Natural killer cell (primary cell): ENCODE measurements at regions not wholly inside any gene's neighbourhood (a gene's known extent, or its start where the extent isn't known, plus 50 kb on each side); places are given as distances from the start of the nearest gene placed in this dataset.

Source experiments
- ATAC-seq, 3 donors: fragments of 150-1000 bp in 2 of 3; fragments of 200-7000 bp in 1 of 3; cut with Tn5 transposase; 1 replicate in 1 of 3; 2 replicates in 2 of 3; pipeline ENCODE4 v1.10.0; 2021; ENCODE audit warnings: mild to moderate bottlenecking in 2 of 3, moderate library complexity in 2 of 3
- DNase-seq, 2 donors: peaks; one replicate each; pipeline versions ENCODE4 v3.0.0 to v3.0.0-alpha.2; 2013 to 2021; ENCODE audit warnings: mixed read lengths in 1 of 2
- H3K27ac ChIP-seq: one replicate; pipeline ENCODE4 v1.5.1; 2013; ENCODE audit warnings: mild to moderate bottlenecking, low read length
- H3K27me3 ChIP-seq: one replicate; pipeline ENCODE4 v1.6.1; 2013; ENCODE audit warnings: low read length; ENCODE audit not compliant: control insufficient read depth, insufficient read depth
- H3K36me3 ChIP-seq: one replicate; pipeline ENCODE4 v1.6.1; 2013; ENCODE audit warnings: low read length; ENCODE audit not compliant: control insufficient read depth, insufficient read depth
- H3K4me1 ChIP-seq: one replicate; pipeline ENCODE4 v1.6.1; 2013; ENCODE audit warnings: low read length; ENCODE audit not compliant: control insufficient read depth, insufficient read depth
- H3K4me3 ChIP-seq: one replicate; pipeline ENCODE4 v1.5.1; 2013; ENCODE audit warnings: low read length
- H3K9me3 ChIP-seq: one replicate; pipeline ENCODE4 v1.6.1; 2013; ENCODE audit warnings: low read length; ENCODE audit not compliant: control insufficient read depth, insufficient read depth
- H3K27ac Mint-ChIP-seq, 2 donors: one replicate each; pipeline ENCODE4 v1.8.0; 2022; ENCODE audit warnings: mild to moderate bottlenecking in 2 of 2, mixed read lengths in 2 of 2, moderate library complexity in 1 of 2
- H3K27me3 Mint-ChIP-seq, 2 donors: one replicate each; pipeline ENCODE4 v1.8.0; 2022; ENCODE audit warnings: low read depth in 2 of 2, mixed read lengths in 2 of 2
- H3K36me3 Mint-ChIP-seq: one replicate; pipeline ENCODE4 v1.8.0; 2022; ENCODE audit warnings: mixed read lengths
- H3K4me1 Mint-ChIP-seq, 2 donors: one replicate each; pipeline ENCODE4 v1.8.0; 2022; ENCODE audit warnings: mixed read lengths in 2 of 2
- H3K4me3 Mint-ChIP-seq: one replicate; pipeline ENCODE4 v1.8.0; 2022; ENCODE audit warnings: mild to moderate bottlenecking, moderate library complexity, mixed read lengths
- H3K9me3 Mint-ChIP-seq, 2 donors: one replicate each; pipeline ENCODE4 v1.8.0; 2022; ENCODE audit warnings: mixed read lengths in 2 of 2
- CTCF ChIP-seq: fragments of 200-600 bp; IDR thresholded peaks from one replicate; pipeline ENCODE4 v1.8.0; 2022; ENCODE audit warnings: antibody characterized with exemption
- WGBS: methylation state at CpG from one replicate; pipeline ENCODE4 v1.1.7; 2013; ENCODE audit warnings: missing lambda C conversion rate; ENCODE audit not compliant: insufficient coverage; 5-methylcytosine and 5-hydroxymethylcytosine counted together
- intact Hi-C: fragments of 100-400 bp; cut with micrococcal nuclease; formaldehyde crosslinking; loops from one replicate; pipeline ENCODE4 v1.14.2; 2022

- Mint-ChIP-seq H3K4me1 (no peaks in the 10 kb centered on the region), H3K36me3 (no peaks in the 10 kb centered on the region), H3K27me3 (peaks cover 24 to 42% of the 10 kb centered on the region in 2 donors), H3K27ac (no peak overlapping the region), H3K4me3 (no peak overlapping the region), H3K9me3 (no peaks in the 10 kb centered on the region)
- intact Hi-C loops: no loop called here
- Histone ChIP-seq H3K4me1 (no peaks in the 10 kb centered on the region), H3K36me3 (no peaks in the 10 kb centered on the region), H3K27me3 (no peaks in the 10 kb centered on the region), H3K4me3 (no peak overlapping the region), H3K27ac (no peak overlapping the region), H3K9me3 (no peaks in the 10 kb centered on the region)
- no peak for TF ChIP-seq CTCF
- ATAC-seq (no peak), DNase-seq (no peak)
- 80% methylated on average over 3 of the region's 3 CpGs for WGBS
These were observed 445.8 kb downstream of the RPS24 start for GRCh38 chr10:78479467-78479866.

GRCh38 chr10:78481842-78482241, 448.2 kb downstream of the RPS24 start:
- 67% methylated on average over 1 of the region's 3 CpGs for WGBS
- H3K27me3 Mint-ChIP-seq: peaks cover 30 to 43% of the 10 kb centered on the region in 2 donors
- Histone ChIP-seq H3K4me1 (no peaks in the 10 kb centered on the region), H3K27ac (no peak overlapping the region), H3K36me3 (no peaks in the 10 kb centered on the region), H3K9me3 (no peaks in the 10 kb centered on the region), H3K4me3 (no peak overlapping the region), H3K27me3 (no peaks in the 10 kb centered on the region)
- no peak for TF ChIP-seq CTCF
- ATAC-seq (no peak), DNase-seq (no peak)
- H3K9me3 Mint-ChIP-seq: no peaks in the 10 kb centered on the region
- no peaks in the 10 kb centered on the region for H3K4me1 Mint-ChIP-seq
- no peaks in the 10 kb centered on the region for H3K36me3 Mint-ChIP-seq
- intact Hi-C loops: no loop called here
- no peak overlapping the region for H3K4me3 Mint-ChIP-seq
- no peak overlapping the region for H3K27ac Mint-ChIP-seq

GRCh38 chr10:78483641-78484040, 450.0 kb downstream of the RPS24 start:
- Mint-ChIP-seq H3K27ac (no peak overlapping the region), H3K27me3 (peaks cover 27 to 42% of the 10 kb centered on the region in 2 donors), H3K4me1 (no peaks in the 10 kb centered on the region), H3K4me3 (no peak overlapping the region), H3K36me3 (no peaks in the 10 kb centered on the region), H3K9me3 (no peaks in the 10 kb centered on the region)
- TF ChIP-seq CTCF: no peak
- Histone ChIP-seq H3K27ac (no peak overlapping the region), H3K36me3 (no peaks in the 10 kb centered on the region), H3K4me3 (no peak overlapping the region), H3K4me1 (no peaks in the 10 kb centered on the region), H3K9me3 (no peaks in the 10 kb centered on the region), H3K27me3 (no peaks in the 10 kb centered on the region)
- DNase-seq (no peak), ATAC-seq (no peak)
- intact Hi-C loops: no loop called here
- 75% methylated on average over 3 of the region's 3 CpGs for WGBS

GRCh38 chr10:78489034-78489433, 455.4 kb downstream of the RPS24 start:
- Histone ChIP-seq H3K36me3 (no peaks in the 10 kb centered on the region), H3K4me3 (no peak overlapping the region), H3K27me3 (peaks cover 3% of the 10 kb centered on the region), H3K27ac (no peak overlapping the region), H3K4me1 (peaks cover 5% of the 10 kb centered on the region), H3K9me3 (no peaks in the 10 kb centered on the region)
- Mint-ChIP-seq H3K4me1 (peaks cover 5 to 6% of the 10 kb centered on the region in 2 donors), H3K36me3 (peaks cover 18% of the 10 kb centered on the region), H3K4me3 (no peak overlapping the region), H3K27me3 (peaks cover 29 to 50% of the 10 kb centered on the region in 2 donors), H3K9me3 (peaks cover 2 to 8% of the 10 kb centered on the region in 2 donors), H3K27ac (no peak overlapping the region)
- intact Hi-C loops: no loop called here
- ATAC-seq: no peak
- TF ChIP-seq CTCF: no peak
- DNase-seq: no peak
- WGBS: 74% methylated on average over 1 of the region's 1 CpG
